GM20431 (cell line): ENCODE measurements at regions not wholly inside any gene's neighbourhood (a gene's known extent, or its start where the extent isn't known, plus 50 kb on each side); places are given as distances from the start of the nearest gene placed in this dataset.

ENCODE experiments used
- in situ Hi-C: fragments of 300-500 bp; cut with MseI, MboI; formaldehyde crosslinking; loops from one replicate; pipeline ENCODE4 v1.15.0; 2020; ENCODE audit warnings: low sequenced_read_pairs; ENCODE audit not compliant: unreplicated experiment

GRCh38 chr4:140316799-140317198 lies 56.6 kb upstream of the SCOC start:
- in situ Hi-C loops: no loop called here

- in situ Hi-C loops: no loop called here
Observed at GRCh38 chr4:140315970-140316369, 57.5 kb upstream of the SCOC start.

- in situ Hi-C loops: no loop called here
Observed at GRCh38 chr4:140315438-140315837, 58.0 kb upstream of the SCOC start.

- in situ Hi-C loops: no loop called here
Observed at GRCh38 chr4:140315019-140315418, 58.4 kb upstream of the SCOC start.

GRCh38 chr4:140312100-140312499 lies 61.3 kb upstream of the SCOC start:
- in situ Hi-C loops: no loop called here

GRCh38 chr4:140311257-140311835 lies 62.1 kb upstream of the SCOC start:
- in situ Hi-C loops: no loop called here

GRCh38 chr4:140309124-140309870 lies 64.1 kb upstream of the SCOC start:
- in situ Hi-C loops: no loop called here

- in situ Hi-C loops: no loop called here
Observed at GRCh38 chr4:140308366-140309123, 64.9 kb upstream of the SCOC start.

- in situ Hi-C loops: no loop called here
Observed at GRCh38 chr4:140305053-140305452, 68.4 kb upstream of the SCOC start.

- in situ Hi-C loops: no loop called here
Observed at GRCh38 chr4:140304346-140304745, 69.1 kb upstream of the SCOC start.

- in situ Hi-C loops: no loop called here
Observed at GRCh38 chr4:140302151-140302859, 71.1 kb upstream of the SCOC start.

- in situ Hi-C loops: no loop called here
Observed at GRCh38 chr4:140300271-140300970, 73.0 kb upstream of the SCOC start.

GRCh38 chr4:140298001-140298400 lies 75.4 kb upstream of the SCOC start:
- in situ Hi-C loops: no loop called here

- in situ Hi-C loops: no loop called here
Observed at GRCh38 chr4:140297221-140297570, 76.2 kb upstream of the SCOC start.

- in situ Hi-C loops: no loop called here
Observed at GRCh38 chr4:140296335-140297220, 76.9 kb upstream of the SCOC start.

GRCh38 chr4:140293979-140294378 lies 79.5 kb upstream of the SCOC start:
- in situ Hi-C loops: no loop called here

GRCh38 chr4:140291259-140291658 lies 82.2 kb upstream of the SCOC start:
- in situ Hi-C loops: no loop called here

- in situ Hi-C loops: no loop called here
Observed at GRCh38 chr4:140289486-140289885, 84.0 kb upstream of the SCOC start.

GRCh38 chr4:140286456-140286855 lies 87.0 kb upstream of the SCOC start:
- in situ Hi-C loops: no loop called here
